GM10266 (cell line): ENCODE measurements at regions not wholly inside any gene's neighbourhood (a gene's known extent, or its start where the extent isn't known, plus 50 kb on each side); places are given as distances from the start of the nearest gene placed in this dataset.

Experiments
- DNase-seq: peaks from one replicate; pipeline ENCODE4 v3.0.0; 2012; ENCODE audit errors: extremely low spot score
- TF ChIP-seq, protein P1 (sequence below): IDR thresholded peaks from 2 replicates; pipeline ENCODE4 v1.5.1; 2012; ENCODE audit warnings: mild to moderate bottlenecking, low read depth; ENCODE audit not compliant: control insufficient read depth, insufficient read depth; ENCODE audit errors: missing control alignments

DNA sequence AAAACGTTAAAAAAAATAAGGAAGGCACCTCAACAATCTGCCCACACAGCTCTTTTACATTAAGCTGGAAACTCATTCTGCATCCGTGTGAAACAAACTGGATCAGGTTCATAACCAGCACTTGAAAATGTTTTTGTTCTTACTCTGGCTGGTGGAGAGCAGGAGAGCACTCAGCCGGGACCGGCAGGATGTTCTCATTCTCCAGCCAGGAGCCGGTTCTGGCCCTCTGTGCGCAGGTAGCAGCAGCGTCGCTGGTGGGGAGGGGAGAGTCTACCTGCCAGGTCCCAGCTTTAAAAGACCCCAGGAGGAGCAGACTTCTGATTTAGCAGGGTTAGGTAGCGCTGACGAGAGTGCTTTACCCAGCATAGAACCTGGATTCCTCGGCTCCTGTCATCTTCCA is 834.9 kb upstream of the SALL3 start:
- no peak for DNase-seq
- TF ChIP-seq, protein P1, sequence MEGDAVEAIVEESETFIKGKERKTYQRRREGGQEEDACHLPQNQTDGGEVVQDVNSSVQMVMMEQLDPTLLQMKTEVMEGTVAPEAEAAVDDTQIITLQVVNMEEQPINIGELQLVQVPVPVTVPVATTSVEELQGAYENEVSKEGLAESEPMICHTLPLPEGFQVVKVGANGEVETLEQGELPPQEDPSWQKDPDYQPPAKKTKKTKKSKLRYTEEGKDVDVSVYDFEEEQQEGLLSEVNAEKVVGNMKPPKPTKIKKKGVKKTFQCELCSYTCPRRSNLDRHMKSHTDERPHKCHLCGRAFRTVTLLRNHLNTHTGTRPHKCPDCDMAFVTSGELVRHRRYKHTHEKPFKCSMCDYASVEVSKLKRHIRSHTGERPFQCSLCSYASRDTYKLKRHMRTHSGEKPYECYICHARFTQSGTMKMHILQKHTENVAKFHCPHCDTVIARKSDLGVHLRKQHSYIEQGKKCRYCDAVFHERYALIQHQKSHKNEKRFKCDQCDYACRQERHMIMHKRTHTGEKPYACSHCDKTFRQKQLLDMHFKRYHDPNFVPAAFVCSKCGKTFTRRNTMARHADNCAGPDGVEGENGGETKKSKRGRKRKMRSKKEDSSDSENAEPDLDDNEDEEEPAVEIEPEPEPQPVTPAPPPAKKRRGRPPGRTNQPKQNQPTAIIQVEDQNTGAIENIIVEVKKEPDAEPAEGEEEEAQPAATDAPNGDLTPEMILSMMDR: no peak

- no peak for DNase-seq
- TF ChIP-seq, protein P1: no peak
These were observed 834.5 kb upstream of the SALL3 start for GRCh38 chr18:78145096-78145495.

DNA sequence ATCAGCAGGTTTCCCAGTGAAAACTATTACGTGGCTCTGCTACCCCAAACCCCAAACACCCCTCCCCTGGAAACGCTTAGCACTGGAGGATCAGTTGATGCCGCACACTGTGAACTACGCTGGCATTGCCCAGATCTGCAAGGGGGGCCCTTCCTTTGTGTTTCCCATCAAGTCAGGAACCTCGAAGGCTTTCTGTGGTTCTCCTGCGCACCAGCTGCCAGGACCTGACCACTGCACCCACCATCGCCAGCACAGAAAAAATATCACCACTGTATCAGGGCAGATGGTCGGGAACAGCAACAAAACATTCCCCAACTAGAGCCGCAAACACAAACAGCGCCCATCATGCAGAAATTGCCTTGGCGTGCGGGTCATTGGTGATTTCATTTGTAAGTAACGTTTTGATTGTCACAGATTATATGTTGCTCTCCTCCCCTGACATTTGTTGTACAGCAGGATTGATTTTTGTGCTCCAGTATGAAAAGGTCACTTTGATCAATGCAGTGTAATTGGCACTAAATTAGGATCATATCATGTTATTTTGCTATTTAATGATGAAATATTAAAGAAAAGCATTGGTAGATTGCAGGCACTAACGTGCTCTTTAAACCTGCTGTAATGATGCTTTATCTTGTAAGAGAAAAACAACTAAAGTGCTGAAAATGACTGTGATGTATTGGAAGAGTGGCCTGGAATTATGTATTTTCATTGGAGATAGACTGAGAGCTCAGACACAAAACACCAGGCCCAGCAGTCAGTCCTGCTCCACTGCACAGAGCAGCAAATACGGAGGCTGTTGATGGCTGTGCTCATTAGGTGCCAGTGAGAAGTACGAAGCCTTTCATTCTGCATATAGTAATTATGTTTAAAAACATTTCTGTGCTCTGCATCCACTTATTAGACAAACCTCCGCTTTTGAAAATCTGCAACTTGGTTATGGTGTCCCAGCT is 833.2 kb upstream of the SALL3 start:
- TF ChIP-seq, protein P1: no peak
- DNase-seq: no peak

GRCh38 chr18:78150590-78150989 is 829.0 kb upstream of the SALL3 start:
- no peak for DNase-seq
- TF ChIP-seq, protein P1: no peak

DNA sequence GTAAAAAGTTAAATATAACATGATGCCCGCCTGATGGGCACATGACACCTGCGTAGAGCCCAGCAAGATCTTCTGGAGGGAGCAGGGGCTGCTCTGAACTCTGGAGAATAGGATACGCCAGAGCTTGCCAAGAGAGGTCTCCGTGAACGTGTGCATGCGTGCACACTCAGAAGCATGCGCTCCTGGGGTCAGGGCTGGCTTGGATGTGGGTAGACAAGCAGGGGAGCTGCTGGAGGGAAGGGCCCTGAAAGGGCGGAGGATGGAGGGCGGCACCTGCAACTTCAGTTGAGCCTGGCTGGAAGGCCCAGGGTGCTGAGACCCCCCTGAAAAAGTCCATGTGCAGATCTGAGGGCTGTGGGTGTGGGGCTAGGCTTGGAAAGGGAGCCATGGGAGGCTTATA is 828.4 kb upstream of the SALL3 start:
- TF ChIP-seq, protein P1: no peak
- DNase-seq: no peak

DNA sequence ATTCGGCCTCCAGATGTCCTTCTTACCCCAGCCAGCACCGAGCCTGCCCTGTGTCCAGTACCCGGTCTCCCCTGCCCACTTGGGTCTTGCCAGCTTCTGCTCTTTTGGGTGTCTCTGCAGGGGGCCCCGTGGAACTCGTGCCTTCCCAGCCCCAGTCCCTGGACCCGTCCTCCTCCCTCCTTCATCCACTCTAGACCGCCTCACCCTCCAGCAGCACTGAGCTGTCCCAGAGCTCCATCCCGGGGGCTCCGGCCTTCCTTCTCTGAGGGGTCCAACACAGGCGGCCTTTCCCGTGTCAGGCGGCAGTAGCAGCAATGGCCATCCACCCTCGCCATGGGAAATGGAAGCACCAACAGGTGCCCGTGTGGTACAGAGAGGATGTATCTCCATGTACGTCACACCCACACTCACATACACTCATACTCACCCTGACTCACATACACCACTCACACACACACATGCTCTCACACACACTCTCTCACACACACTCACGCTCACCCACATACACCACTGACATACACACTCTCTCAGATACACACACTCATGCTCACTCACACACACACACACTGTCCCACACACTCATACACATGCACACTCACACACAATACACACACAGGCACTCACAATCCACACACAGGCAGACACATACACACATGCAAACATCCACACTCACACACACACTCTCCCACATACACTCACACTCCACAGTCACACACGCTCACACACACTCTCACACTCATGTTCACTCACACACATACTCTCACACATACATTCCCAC is 827.5 kb upstream of the SALL3 start:
- TF ChIP-seq, protein P1: no peak
- DNase-seq: no peak
